ENCODE measurements at regions not wholly inside any gene's neighbourhood (a gene's known extent, or its start where the extent isn't known, plus 50 kb on each side); places are given as distances from the start of the nearest gene placed in this dataset.

GRCh38 chr18:67733088-67733487, 216.6 kb upstream of the DSEL start:
- H3K27ac ChIP-seq: no peak overlapping the region
- no peak for TF ChIP-seq CTCF (conservative IDR thresholded peaks at IDR 0.05)

GRCh38 chr18:67731851-67732250, 215.3 kb upstream of the DSEL start:
- no peak overlapping the region for H3K27ac ChIP-seq
- TF ChIP-seq CTCF (conservative IDR thresholded peaks at IDR 0.05): no peak

- no peak for TF ChIP-seq CTCF (conservative IDR thresholded peaks at IDR 0.05)
- no peak overlapping the region for H3K27ac ChIP-seq
These were observed 214.4 kb upstream of the DSEL start for GRCh38 chr18:67730886-67731285.

GRCh38 chr18:67728364-67728763, 211.8 kb upstream of the DSEL start:
- no peak overlapping the region for H3K27ac ChIP-seq

GRCh38 chr18:67726882-67727281, 210.4 kb upstream of the DSEL start:
- no peak for TF ChIP-seq CTCF (conservative IDR thresholded peaks at IDR 0.05)
- H3K27ac ChIP-seq: no peak overlapping the region

More at GRCh38 chr18:67728364-67728763, 211.8 kb upstream of the DSEL start:
- TF ChIP-seq CTCF (conservative IDR thresholded peaks at IDR 0.05): no peak

- TF ChIP-seq CTCF (conservative IDR thresholded peaks at IDR 0.05): no peak
- H3K27ac ChIP-seq: no peak overlapping the region
These were observed 201.3 kb upstream of the DSEL start for GRCh38 chr18:67717800-67718199.

GRCh38 chr18:67715567-67715966, 199.0 kb upstream of the DSEL start:
- H3K27ac ChIP-seq: no peak overlapping the region
- no peak for TF ChIP-seq CTCF (conservative IDR thresholded peaks at IDR 0.05)

GRCh38 chr18:67710639-67711038, 194.1 kb upstream of the DSEL start:
- H3K27ac ChIP-seq: no peak overlapping the region
- no peak; the same call in 1 of the 2 replicates for TF ChIP-seq CTCF (conservative IDR thresholded peaks at IDR 0.05)
